NCI-H226 (cell line): ENCODE measurements at regions not wholly inside any gene's neighbourhood (a gene's known extent, or its start where the extent isn't known, plus 50 kb on each side); places are given as distances from the start of the nearest gene placed in this dataset.
A peak's percentile ranks its signal among the peaks of the same experiment; 100 is the strongest.

Experiments used
- DNase-seq: peaks from one replicate; pipeline ENCODE4 v3.0.0-alpha.2; 2015

DNA sequence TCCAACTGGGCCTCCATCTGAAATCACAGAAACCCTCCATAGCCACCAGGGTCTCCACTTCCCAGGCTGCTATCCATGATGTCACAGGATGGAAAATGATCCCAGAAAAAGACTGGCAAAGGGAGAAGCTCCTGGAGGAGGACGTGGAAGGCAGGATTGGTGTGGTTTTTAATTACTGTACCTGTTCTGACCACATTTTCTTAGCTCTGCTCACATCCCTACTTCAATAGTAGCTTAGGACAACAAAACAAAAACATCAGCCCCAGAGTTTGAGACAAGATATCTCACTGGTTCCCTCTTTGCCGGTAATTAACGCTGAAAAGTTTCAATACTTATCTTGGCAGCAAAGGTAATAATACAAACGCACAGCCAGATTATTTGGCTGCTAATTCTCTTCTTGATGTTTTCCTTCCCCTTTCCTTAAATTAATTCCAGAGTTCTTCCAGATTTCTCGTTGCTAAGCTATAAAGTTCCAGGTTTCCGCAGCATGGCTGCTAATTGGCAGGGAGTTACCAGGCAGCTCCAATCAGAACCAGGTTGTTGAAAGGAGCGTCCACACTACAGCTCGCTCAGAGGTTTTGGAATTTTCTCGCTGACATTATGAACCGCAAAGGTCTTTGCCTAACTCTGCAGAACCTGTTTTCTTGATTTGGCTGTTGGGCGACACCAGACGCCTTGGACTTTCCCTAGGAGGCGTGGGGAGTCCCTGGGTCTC, 263.4 kb downstream of the MRTFB start:
- DNase-seq = no peak

- DNase-seq = no peak
Measured at GRCh38 chr16:14333361-14333760, 262.2 kb downstream of the MRTFB start.

DNA sequence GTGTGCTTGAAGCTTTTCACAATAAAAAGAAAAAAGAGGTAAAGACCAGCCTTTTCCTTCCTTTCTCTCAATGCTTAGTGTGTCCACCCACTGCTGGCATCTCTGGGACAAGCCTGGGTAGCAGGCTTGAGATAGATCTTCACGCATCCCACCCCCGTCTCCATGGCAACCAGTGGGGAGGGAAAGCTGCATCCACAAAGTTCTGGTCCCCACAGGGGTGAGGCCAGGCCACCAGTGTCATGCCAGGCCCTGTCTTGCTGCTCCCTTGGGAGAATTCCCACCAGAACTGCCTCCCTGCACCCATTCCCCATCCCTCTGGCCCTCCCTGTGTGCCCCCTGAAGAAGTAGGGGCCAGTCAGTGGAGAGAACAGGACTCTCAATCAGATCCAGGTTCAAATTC, 259.9 kb downstream of the MRTFB start:
- DNase-seq = no peak

DNA sequence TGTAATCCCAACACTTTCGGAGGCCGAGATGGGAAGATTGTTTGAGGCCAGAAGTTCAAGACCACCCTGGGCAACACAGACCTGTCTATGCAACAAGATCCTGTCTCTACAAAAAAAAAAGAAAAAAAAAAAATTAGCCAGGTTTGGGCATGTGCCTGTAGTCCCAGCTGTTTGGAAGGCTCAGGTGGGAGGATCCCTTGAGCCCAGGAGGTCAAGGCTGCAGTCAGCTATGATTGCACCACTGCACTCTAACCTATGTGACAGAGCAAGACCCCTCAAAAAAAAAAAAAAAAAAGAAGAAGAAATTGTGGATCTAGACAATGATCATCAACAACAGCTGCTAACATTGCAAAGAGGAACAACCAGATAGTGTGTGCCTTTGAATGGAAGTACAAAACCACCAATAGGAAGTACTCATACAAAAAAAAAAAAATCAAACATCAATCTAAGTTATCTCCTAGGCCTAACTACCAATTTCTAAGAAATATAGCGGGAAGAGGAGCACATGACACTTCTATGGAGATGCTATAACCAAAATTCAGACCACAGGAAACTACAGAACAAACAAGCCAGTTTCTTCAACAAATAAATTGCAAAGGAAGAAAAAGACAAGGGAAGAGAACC, 258.7 kb downstream of the MRTFB start:
- no peak for DNase-seq

DNA sequence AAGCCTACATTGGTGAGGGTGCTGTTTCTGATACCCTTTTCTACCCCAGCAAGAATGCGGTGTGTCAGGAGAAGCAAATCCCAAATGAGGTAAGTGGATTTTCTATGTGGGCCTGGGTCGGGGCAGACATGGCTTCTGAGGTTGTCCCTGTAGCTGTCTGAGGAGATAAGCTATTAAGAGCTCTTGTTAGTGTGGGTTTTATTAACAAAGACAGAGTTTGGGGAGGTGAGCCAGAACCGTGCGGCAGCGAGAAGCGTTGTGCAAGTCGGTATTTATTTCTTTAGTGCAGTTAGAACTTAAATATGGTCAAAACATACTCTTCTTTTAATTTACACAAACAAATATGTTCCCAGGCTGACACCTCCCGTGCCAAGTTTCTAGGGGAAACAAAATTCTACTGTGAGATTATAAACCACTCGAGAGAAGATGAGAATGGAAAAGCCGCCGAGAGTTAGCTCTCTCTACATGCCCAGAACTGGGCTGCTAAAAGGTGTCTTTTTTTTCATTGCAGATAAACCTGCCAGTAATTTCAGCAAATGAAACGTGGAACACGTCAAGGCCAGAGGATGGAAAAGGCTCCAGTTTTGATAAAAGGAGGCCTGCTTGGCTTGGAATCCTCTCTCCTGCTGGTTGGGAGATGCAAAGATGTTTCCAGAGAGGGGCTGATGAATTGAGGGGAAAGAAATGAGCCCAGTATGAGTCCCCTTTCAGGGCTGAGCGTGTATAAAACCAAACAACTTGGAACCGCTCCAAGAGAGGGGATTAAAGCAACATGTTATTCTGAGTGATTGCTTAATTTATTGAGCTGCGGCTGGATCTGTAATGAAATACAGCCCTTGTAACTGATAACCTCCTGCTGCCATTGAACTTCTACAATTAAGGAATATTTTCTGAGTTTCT, 254.6 kb downstream of the MRTFB start:
- DNase-seq = no peak

DNA sequence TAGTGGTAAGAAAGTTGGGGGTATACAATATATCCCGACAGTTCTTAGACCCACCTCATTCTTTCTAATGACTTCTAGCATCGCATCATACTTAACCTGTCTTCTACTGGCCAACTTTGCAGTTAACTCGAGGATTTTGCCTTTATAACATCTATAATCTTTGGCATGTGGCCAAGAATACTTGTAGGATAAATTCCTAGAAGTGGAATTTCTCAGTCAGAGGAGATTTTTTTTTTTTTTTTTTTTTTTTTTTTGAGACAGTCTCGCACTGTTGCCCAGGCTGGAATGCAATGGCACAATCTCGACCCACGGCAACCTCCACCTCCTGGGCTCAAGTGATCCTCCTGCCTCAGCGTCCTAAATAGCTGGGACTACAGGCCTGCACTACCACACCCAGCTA, 253.5 kb downstream of the MRTFB start:
- DNase-seq = peak; percentile 51

GRCh38 chr16:14322186-14322585, 251.1 kb downstream of the MRTFB start:
- DNase-seq = no peak

GRCh38 chr16:14321542-14321941, 250.4 kb downstream of the MRTFB start:
- DNase-seq = peak; percentile 98

- no peak for DNase-seq
Measured at GRCh38 chr16:14320406-14320805, 249.3 kb downstream of the MRTFB start.
